IMR-90 (cell line): ENCODE measurements at regions not wholly inside any gene's neighbourhood (a gene's known extent, or its start where the extent isn't known, plus 50 kb on each side); places are given as distances from the start of the nearest gene placed in this dataset.

Experiments used
- ATAC-seq: fragments of 200-7000 bp; cut with Tn5 transposase; 2 replicates; pipeline ENCODE4 v1.9.1; 2020; ENCODE audit warnings: low read depth, mild to moderate bottlenecking, moderate library complexity
- BruUV-seq: library from RNA; stranded (reverse); fragments of 400-500 nt; replicated peaks from 2 replicates; lab custom pipeline; 2021; lab: Mats Ljungman, UMichigan
- CTCF ChIA-PET: fragments of 300-600 bp; formaldehyde crosslinking; extraction: SDS; loops from one replicate; lab custom pipeline; 2021; ENCODE audit warnings: antibody characterized with exemption; lab: Yijun Ruan, JAX
- POLR2A ChIA-PET: fragments of 300-600 bp; sonication (Branson Sonifier 250); formaldehyde crosslinking; loops from one replicate; lab custom pipeline; 2022; ENCODE audit warnings: antibody characterized with exemption; ENCODE audit not compliant: unreplicated experiment; lab: Charles Lee
- DNase-seq: peaks from one replicate; pipeline ENCODE4 v3.0.0; 2013
- H2AFZ ChIP-seq: replicated peaks from 2 replicates; pipeline ENCODE3; 2013; ENCODE audit warnings: low read length, mild to moderate bottlenecking; ENCODE audit not compliant: poor library complexity
- H2AK5ac ChIP-seq: 2 replicates; pipeline ENCODE4 v1.6.1; 2013; ENCODE audit warnings: low read depth, low read length, inconsistent platforms
- H2AK9ac ChIP-seq: replicated peaks from 2 replicates; pipeline ENCODE3; 2013; ENCODE audit warnings: mild to moderate bottlenecking, low read depth, low read length, moderate library complexity; ENCODE audit not compliant: poor library complexity
- H2BK120ac ChIP-seq: 2 replicates; pipeline ENCODE4 v1.6.1; 2013; ENCODE audit warnings: low read depth, low read length, inconsistent platforms
- H2BK15ac ChIP-seq: 3 replicates; pipeline ENCODE4 v1.6.1; 2013; ENCODE audit warnings: low read depth, low read length, inconsistent platforms
- H2BK20ac ChIP-seq: 2 replicates; pipeline ENCODE4 v1.6.1; 2013; ENCODE audit warnings: low read depth, mild to moderate bottlenecking, inconsistent platforms, low read length, moderate library complexity
- H2BK5ac ChIP-seq: 2 replicates; pipeline ENCODE4 v1.6.1; 2013; ENCODE audit warnings: mild to moderate bottlenecking, low read depth, low read length, inconsistent platforms; ENCODE audit not compliant: poor library complexity, severe bottlenecking
- H3K14ac ChIP-seq: replicated peaks from 2 replicates; pipeline ENCODE4 v1.6.1; 2013; ENCODE audit warnings: low read depth, low read length, inconsistent platforms
- H3K18ac ChIP-seq: 2 replicates; pipeline ENCODE4 v1.6.1; 2013; ENCODE audit warnings: low read depth, low read length, control low read depth
- H3K23ac ChIP-seq: 2 replicates; pipeline ENCODE4 v1.6.1; 2013; ENCODE audit warnings: low read depth, low read length, inconsistent platforms
- H3K27ac ChIP-seq: 2 replicates; pipeline ENCODE4 v1.5.1; 2013; ENCODE audit warnings: mild to moderate bottlenecking, control low read depth, low read length; ENCODE audit not compliant: insufficient read depth
- H3K27me3 ChIP-seq: 2 replicates; pipeline ENCODE4 v1.6.1; 2013; ENCODE audit warnings: low read length; ENCODE audit not compliant: control insufficient read depth, insufficient read depth
- H3K36me3 ChIP-seq: 2 replicates; pipeline ENCODE4 v1.6.1; 2013; ENCODE audit warnings: low read length, mixed read lengths; ENCODE audit not compliant: control insufficient read depth, insufficient read depth
- H3K4ac ChIP-seq: 2 replicates; pipeline ENCODE4 v1.6.1; 2013; ENCODE audit warnings: low read depth, low read length, inconsistent platforms
- H3K4me1 ChIP-seq: 2 replicates; pipeline ENCODE4 v1.6.1; 2013; ENCODE audit warnings: low read length, mixed read lengths; ENCODE audit not compliant: control insufficient read depth, insufficient read depth
- H3K4me2 ChIP-seq: 2 replicates; pipeline ENCODE4 v1.6.1; 2013; ENCODE audit warnings: low read depth, mild to moderate bottlenecking, control low read depth, low read length, moderate library complexity
- H3K4me3 ChIP-seq: 2 replicates; pipeline ENCODE4 v1.5.1; 2013; ENCODE audit warnings: low read depth, mild to moderate bottlenecking, control low read depth, low read length, moderate library complexity; ENCODE audit not compliant: insufficient read depth
- H3K56ac ChIP-seq: 2 replicates; pipeline ENCODE4 v1.6.1; 2013; ENCODE audit warnings: low read length, inconsistent platforms; ENCODE audit not compliant: insufficient read depth; ENCODE audit errors: extremely low read depth
- H3K79me1 ChIP-seq, 2 experiments: 2 replicates each; pipeline ENCODE4 v1.6.1; 2013; ENCODE audit warnings: low read length in 2 of 2, inconsistent platforms in 1 of 2, low read depth in 1 of 2
- H3K9ac ChIP-seq: 2 replicates; pipeline ENCODE4 v1.6.1; 2013; ENCODE audit warnings: low read depth, low read length, control low read depth
- H3K9me1 ChIP-seq: 2 replicates; pipeline ENCODE4 v1.6.1; 2013; ENCODE audit warnings: low read length, inconsistent platforms; ENCODE audit not compliant: insufficient read depth
- H3K9me3 ChIP-seq: 2 replicates; pipeline ENCODE4 v1.6.1; 2013; ENCODE audit warnings: low read length; ENCODE audit not compliant: control insufficient read depth, insufficient read depth
- H4K20me1 ChIP-seq: 2 replicates; pipeline ENCODE4 v1.6.1; 2013; ENCODE audit warnings: low read length, inconsistent platforms; ENCODE audit not compliant: insufficient read depth
- H4K5ac ChIP-seq: 2 replicates; pipeline ENCODE4 v1.6.1; 2013; ENCODE audit warnings: mild to moderate bottlenecking, low read depth, low read length, control low read depth
- H4K8ac ChIP-seq, 2 experiments: 2 replicates each; pipeline ENCODE4 v1.6.1; 2013; ENCODE audit warnings: low read depth in 2 of 2, low read length in 2 of 2, control low read depth in 1 of 2, inconsistent platforms in 1 of 2
- H4K91ac ChIP-seq: 2 replicates; pipeline ENCODE4 v1.6.1; 2013; ENCODE audit warnings: low read depth, low read length, inconsistent platforms; ENCODE audit not compliant: insufficient read depth
- BHLHE40 ChIP-seq: fragments of 150-350 bp; IDR thresholded peaks from 2 replicates; pipeline ENCODE4 v1.6.1; 2016; ENCODE audit warnings: mild to moderate bottlenecking, low read depth, low read length
- CEBPB ChIP-seq: IDR thresholded peaks from 2 replicates; pipeline ENCODE4 v1.6.1; 2012; ENCODE audit warnings: low read depth, low read length, improper control_type of control experiment
- ELK1 ChIP-seq: fragments of 150-350 bp; IDR thresholded peaks from 2 replicates; pipeline ENCODE4 v1.6.1; 2016; ENCODE audit warnings: low read depth, mild to moderate bottlenecking, low read length, moderate library complexity, borderline replicate concordance
- FOS ChIP-seq: fragments of 150-350 bp; IDR thresholded peaks from 2 replicates; pipeline ENCODE4 v1.6.1; 2016; ENCODE audit warnings: low read depth, low read length
- MAFK ChIP-seq: IDR thresholded peaks from 2 replicates; pipeline ENCODE4 v1.6.1; 2012; ENCODE audit warnings: low read depth, low read length, improper control_type of control experiment
- MAZ ChIP-seq: IDR thresholded peaks from 2 replicates; pipeline ENCODE4 v1.6.1; 2012; ENCODE audit warnings: low read depth, mild to moderate bottlenecking, low read length, improper control_type of control experiment, moderate library complexity, borderline replicate concordance
- MXI1 ChIP-seq: IDR thresholded peaks from 2 replicates; pipeline ENCODE4 v1.6.1; 2012; ENCODE audit warnings: low read depth, mild to moderate bottlenecking, low read length, moderate library complexity, borderline replicate concordance
- NFE2L2 ChIP-seq: fragments of 150-350 bp; IDR thresholded peaks from 2 replicates; pipeline ENCODE4 v1.6.1; 2016; ENCODE audit warnings: low read depth, mild to moderate bottlenecking, low read length
- POLR2A ChIP-seq: IDR thresholded peaks from 2 replicates; pipeline ENCODE4 v1.6.1; 2012; ENCODE audit warnings: mild to moderate bottlenecking, low read depth, low read length
- RAD21 ChIP-seq: IDR thresholded peaks from 2 replicates; pipeline ENCODE4 v1.6.1; 2012; ENCODE audit warnings: low read length, improper control_type of control experiment
- RFX5 ChIP-seq: IDR thresholded peaks from 2 replicates; pipeline ENCODE4 v1.8.0; 2012; ENCODE audit warnings: low read depth, mild to moderate bottlenecking, low read length, moderate library complexity
- SMC3 ChIP-seq: fragments of 150-350 bp; IDR thresholded peaks from 2 replicates; pipeline ENCODE4 v1.6.1; 2016; ENCODE audit warnings: low read depth, mild to moderate bottlenecking, antibody characterized with exemption, low read length, moderate library complexity
- USF2 ChIP-seq: fragments of 150-350 bp; IDR thresholded peaks from 2 replicates; pipeline ENCODE4 v1.6.1; 2017; ENCODE audit warnings: mild to moderate bottlenecking, antibody characterized with exemption, low read length, low read depth
- dilution Hi-C: fragments of 300-500 bp; cut with HindIII; formaldehyde crosslinking; loops from one replicate; pipeline ENCODE4 v1.14.3; 2018; ENCODE audit warnings: low sequenced_read_pairs; ENCODE audit not compliant: unreplicated experiment
- in situ Hi-C: fragments of 300-500 bp; cut with MboI; formaldehyde crosslinking; loops from 3 replicates; pipeline ENCODE4 v1.14.3; 2019; ENCODE audit warnings: low sequenced_read_pairs, inconsistent platforms, mixed read lengths
- intact Hi-C: fragments of 100-400 bp; cut with micrococcal nuclease; formaldehyde crosslinking; loops from 2 replicates; pipeline ENCODE4 v1.10.0; 2022
- TF ChIP-seq, protein P1 (sequence below): conservative IDR thresholded peaks from 2 replicates; pipeline ENCODE4 v1.5.1; 2012; ENCODE audit warnings: mild to moderate bottlenecking, low read depth, low read length, improper control_type of control experiment

- H4K8ac ChIP-seq = no peak overlapping the region
- no peak overlapping the region for H3K4me3 ChIP-seq
- H3K9me1 ChIP-seq = peaks cover 4% of the 10 kb centered on the region; the same call in 1 of the 2 replicates
- H3K27me3 ChIP-seq = no peaks in the 10 kb centered on the region
- no peak overlapping the region for H2AK9ac ChIP-seq
- no peak overlapping the region for H3K14ac ChIP-seq
- H2AK5ac ChIP-seq = no peak overlapping the region
- H2BK15ac ChIP-seq = no peak overlapping the region
- TF ChIP-seq MAFK = no peak
- TF ChIP-seq, protein P1, sequence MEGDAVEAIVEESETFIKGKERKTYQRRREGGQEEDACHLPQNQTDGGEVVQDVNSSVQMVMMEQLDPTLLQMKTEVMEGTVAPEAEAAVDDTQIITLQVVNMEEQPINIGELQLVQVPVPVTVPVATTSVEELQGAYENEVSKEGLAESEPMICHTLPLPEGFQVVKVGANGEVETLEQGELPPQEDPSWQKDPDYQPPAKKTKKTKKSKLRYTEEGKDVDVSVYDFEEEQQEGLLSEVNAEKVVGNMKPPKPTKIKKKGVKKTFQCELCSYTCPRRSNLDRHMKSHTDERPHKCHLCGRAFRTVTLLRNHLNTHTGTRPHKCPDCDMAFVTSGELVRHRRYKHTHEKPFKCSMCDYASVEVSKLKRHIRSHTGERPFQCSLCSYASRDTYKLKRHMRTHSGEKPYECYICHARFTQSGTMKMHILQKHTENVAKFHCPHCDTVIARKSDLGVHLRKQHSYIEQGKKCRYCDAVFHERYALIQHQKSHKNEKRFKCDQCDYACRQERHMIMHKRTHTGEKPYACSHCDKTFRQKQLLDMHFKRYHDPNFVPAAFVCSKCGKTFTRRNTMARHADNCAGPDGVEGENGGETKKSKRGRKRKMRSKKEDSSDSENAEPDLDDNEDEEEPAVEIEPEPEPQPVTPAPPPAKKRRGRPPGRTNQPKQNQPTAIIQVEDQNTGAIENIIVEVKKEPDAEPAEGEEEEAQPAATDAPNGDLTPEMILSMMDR = no peak
- no peak for TF ChIP-seq RAD21
- no peak for TF ChIP-seq NFE2L2
- TF ChIP-seq POLR2A = no peak
- no peak for TF ChIP-seq MXI1
- TF ChIP-seq USF2 = no peak
- no peak for TF ChIP-seq ELK1
- TF ChIP-seq SMC3 = no peak
- TF ChIP-seq CEBPB = no peak
- TF ChIP-seq MAZ = no peak
- TF ChIP-seq BHLHE40 = no peak
- TF ChIP-seq FOS = no peak
- no peak for TF ChIP-seq RFX5
- CTCF ChIA-PET = no interaction called here
- peaks cover 5% of the 10 kb centered on the region for H3K9me3 ChIP-seq
- no peaks in the 10 kb centered on the region for H3K36me3 ChIP-seq
- no peak overlapping the region for H3K9ac ChIP-seq
- H3K4me2 ChIP-seq = no peak overlapping the region
- H3K79me1 ChIP-seq = no peaks in the 10 kb centered on the region
- dilution Hi-C loops (no loop called here), intact Hi-C loops (no loop called here), in situ Hi-C loops (no loop called here)
- no peak overlapping the region for H3K18ac ChIP-seq
- H4K5ac ChIP-seq = no peak overlapping the region
- DNase-seq (no peak), ATAC-seq (no peak)
- no peak overlapping the region for H3K4ac ChIP-seq
- no TSS peak for BruUV-seq
- H3K23ac ChIP-seq = no peak overlapping the region
- no peak overlapping the region for H3K56ac ChIP-seq
- no peak overlapping the region for H2BK5ac ChIP-seq
- no peak overlapping the region for H4K91ac ChIP-seq
- peaks cover 9% of the 10 kb centered on the region for H3K4me1 ChIP-seq
- no peak overlapping the region for H3K27ac ChIP-seq
- no peak overlapping the region for H2BK20ac ChIP-seq
- POLR2A ChIA-PET = no interaction called here
- H2AFZ ChIP-seq = no peak overlapping the region
- no peak overlapping the region for H2BK120ac ChIP-seq
- H4K20me1 ChIP-seq = no peaks in the 10 kb centered on the region
Measured at GRCh38 chr13:32882691-32883090, 133.5 kb upstream of the KL start.
